ENCODE measurements at regions not wholly inside any gene's neighbourhood (a gene's known extent, or its start where the extent isn't known, plus 50 kb on each side); places are given as distances from the start of the nearest gene placed in this dataset.
"Not testable (repeated sequence)": the region's sequence is repeated elsewhere in the genome, so short reads cannot be mapped to it uniquely, and the experiment has no call there.

- no peak for DNase-seq
Observed at GRCh38 chr7:17020250-17020649, 138.5 kb upstream of the AGR3 start.

DNA sequence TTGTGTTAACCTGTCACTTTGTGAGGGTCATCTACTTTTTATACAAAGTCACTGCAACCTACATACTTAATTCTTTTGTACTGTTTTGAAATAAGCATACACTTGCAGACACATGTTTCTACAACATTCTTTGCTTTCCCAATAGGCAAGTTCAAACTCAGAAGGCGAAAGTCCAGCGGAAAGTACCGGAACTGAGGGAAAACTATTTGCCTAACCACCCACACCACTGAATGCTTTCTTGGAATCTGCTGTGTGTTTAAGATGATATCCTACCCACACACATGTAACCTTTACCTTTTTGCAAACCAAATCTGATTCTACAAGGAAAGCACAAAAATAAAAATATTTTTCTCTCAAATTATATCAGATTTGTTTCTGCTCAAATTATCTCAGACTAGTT lies 139.4 kb upstream of the AGR3 start:
- no peak for DNase-seq

- DNase-seq = peak in 1 of 5 donors; percentile 58
Observed at GRCh38 chr7:17022920-17023319, 141.1 kb upstream of the AGR3 start.

DNA sequence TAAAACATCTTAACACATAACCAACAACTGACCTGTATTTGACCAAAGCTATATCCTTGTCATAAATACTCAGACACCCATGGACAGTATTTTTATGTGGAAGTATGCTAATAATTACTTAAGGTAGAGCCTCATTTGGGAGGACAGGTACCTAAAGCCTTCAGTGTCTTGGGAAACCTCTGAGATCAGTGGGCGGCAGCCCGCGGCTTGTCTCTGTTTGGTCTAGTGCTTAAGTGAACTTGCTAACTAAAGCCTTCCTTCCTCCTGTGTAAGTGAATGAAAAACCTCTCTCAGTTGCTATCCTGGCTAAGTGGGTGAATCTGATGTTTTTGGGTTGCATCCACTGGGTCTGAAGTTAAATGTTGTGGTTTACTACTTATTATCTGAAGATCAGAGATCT lies 144.5 kb upstream of the AGR3 start:
- DNase-seq = no peak

DNA sequence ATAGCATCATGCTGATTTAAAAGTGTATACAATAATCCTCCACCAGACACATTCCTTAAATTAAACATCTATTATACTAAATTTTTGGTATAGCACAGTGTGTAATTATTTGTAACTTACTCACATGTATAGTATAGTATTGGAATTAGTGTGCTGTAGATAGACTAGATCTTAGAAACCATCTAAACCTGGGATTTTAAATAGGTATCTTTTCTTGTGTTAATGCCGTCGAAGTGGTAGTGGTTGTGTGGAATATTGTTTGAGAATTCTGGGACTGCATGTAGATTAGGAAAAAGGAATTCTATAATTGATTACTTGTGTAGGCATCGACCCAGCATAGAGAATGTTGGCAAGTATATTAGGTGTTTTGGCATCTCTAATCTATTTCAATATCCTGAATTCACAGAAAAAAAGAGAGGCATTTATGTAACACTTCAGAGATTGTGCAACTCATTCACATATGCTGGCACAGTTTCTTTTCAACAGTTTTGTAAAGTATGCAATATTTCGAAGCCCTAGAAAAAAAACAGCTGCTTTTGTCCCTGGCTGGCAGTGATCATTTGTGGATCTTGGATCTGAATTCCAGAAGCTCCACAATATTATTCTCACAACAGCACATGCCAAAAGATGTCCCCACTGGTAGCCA lies 145.5 kb upstream of the AGR3 start:
- no peak for DNase-seq

DNA sequence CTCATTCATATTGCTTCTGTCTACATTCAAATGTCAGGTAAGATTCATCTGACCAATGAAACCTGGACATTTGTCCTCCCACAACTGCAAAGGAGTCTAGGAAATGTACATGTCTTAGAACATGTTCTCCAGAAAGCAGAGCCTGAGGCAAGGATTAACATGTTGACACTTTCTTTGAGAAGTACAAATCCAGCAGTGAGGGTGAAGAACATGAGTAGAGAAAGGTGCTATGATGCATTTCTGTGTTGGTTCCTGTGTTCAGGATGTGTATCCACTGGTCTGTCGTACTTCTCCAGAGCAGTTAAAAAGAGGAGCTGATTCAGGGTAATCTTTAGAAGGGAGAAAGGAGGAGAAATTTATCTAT lies 146.0 kb upstream of the AGR3 start:
- DNase-seq = no peak

DNA sequence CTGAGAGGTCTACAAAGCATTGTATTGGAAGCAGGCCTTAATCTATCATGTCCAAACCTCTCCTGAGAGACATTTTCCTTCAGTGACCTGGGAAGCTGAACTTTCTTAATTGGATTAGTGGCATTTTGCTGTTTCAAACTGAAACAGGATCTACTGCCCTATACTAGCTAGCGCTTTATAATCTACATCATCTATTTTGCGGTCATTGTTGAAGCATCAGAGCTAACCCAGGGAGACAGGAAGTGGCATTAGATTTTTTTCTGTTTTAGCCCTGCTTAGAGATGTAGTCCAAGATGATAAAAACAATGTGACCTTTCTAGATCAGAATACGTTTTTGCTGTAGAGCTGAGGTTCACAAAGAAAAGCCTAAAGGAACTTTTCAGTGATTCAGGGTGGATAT lies 147.4 kb upstream of the AGR3 start:
- DNase-seq = peak in 1 of 5 donors; percentile 53

DNA sequence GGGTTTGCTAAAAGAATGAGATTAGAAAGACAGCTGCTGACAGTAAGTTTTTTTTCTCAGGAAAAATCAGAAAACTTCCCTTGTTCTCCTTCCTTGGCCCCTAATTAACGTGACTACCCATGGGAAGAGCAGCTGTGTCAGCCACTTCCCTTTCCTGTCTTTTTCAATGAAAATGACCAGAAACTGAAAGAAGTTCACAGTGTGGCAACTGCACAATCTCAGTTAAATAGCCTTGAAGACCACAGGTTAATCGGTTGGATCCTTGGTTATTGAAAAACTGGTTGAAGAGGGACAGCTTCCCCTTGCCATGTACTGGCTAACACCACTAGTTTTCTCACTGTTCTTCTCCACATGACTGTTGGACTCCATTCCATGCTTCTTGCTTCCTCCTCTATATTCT lies 148.8 kb upstream of the AGR3 start:
- peak in 1 of 5 donors; percentile 48 for DNase-seq

- DNase-seq = peak in 1 of 5 donors; percentile 76
Observed at GRCh38 chr7:17031906-17032551, 150.2 kb upstream of the AGR3 start.

GRCh38 chr7:17033245-17033644 lies 151.5 kb upstream of the AGR3 start:
- no peak for DNase-seq

DNA sequence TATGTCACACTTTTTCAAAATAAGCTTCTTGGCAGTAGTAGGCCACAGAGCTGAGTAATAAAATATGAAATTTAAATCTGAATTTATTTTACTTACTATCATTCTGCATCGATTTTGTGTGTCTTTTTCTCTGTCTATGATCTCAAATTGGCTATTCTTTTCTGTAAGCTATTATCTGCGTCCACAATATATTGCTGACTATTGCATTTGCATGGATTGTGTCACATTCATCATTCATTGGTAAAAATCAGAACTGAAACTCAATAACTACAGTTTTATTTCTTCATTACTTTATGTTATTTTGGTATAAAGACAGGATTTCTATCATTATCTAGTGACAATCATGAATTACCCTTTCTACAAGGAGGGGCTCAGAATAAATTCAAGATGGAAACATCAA lies 154.8 kb upstream of the AGR3 start:
- DNase-seq = no peak

DNA sequence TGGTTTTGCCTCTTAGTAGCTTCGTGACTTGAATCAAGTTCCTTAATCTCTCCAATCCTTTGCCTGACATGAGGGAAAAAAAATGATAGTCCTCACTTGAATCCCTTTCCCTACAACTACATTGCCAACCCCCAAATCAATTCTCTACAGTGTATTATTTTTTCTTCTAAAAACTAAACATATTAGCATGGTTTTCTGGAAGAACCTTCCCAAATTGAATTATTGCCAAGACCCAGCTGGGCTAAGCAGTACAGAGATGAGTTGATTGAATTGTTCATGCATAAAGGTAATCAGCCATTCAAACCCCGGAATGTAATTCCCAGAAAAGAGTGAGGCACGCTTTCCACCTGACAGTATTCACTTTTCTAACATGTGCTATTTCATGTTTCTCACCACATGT lies 155.6 kb upstream of the AGR3 start:
- DNase-seq = no peak

GRCh38 chr7:17038160-17038782 lies 156.5 kb upstream of the AGR3 start:
- no peak for DNase-seq

DNA sequence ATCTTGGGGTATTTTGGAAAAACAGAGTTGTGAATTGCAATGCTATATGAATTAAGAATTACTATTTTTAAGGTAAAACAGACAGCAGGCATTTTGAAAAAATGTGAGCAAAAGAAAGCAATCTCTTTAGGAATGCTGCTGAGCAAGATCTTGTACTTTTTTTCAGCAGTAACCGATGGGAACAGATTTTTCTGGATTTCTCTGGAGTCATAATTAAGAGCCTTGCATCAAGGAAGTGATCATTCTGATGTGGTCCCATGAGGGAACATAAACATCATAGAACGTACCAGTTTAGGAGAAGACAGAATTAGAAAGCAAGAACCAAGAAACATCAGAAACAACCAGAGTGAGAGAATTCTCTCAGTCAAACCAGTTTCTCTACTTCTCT lies 157.0 kb upstream of the AGR3 start:
- DNase-seq = no peak

DNA sequence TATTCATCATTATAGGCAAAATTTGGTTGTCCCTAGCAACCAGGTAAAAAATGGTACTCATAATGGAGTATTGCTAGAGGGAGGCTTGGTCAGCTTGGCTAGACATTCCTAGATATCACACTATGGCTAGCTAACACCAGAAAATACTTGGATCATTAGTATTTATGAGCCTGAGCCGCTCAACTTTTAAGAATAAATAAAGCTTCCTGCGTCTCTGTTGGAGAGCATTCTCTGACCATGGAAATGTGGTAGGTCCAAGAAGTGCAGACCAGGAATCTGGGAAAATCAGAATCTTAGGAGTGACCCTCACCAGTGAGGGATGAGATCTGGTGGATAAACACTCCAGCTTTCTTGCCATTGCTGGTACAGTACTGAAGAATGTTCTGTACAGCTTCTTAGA lies 157.6 kb upstream of the AGR3 start:
- DNase-seq = no peak

- DNase-seq = no peak
Observed at GRCh38 chr7:17040716-17041115, 158.9 kb upstream of the AGR3 start.

- peak in 1 of 5 donors; percentile 76 for DNase-seq
Observed at GRCh38 chr7:17041324-17041723, 159.5 kb upstream of the AGR3 start.

GRCh38 chr7:17042211-17042610 lies 160.4 kb upstream of the AGR3 start:
- DNase-seq = no peak

- DNase-seq = no peak
Observed at GRCh38 chr7:17043012-17043877, 161.5 kb upstream of the AGR3 start.

DNA sequence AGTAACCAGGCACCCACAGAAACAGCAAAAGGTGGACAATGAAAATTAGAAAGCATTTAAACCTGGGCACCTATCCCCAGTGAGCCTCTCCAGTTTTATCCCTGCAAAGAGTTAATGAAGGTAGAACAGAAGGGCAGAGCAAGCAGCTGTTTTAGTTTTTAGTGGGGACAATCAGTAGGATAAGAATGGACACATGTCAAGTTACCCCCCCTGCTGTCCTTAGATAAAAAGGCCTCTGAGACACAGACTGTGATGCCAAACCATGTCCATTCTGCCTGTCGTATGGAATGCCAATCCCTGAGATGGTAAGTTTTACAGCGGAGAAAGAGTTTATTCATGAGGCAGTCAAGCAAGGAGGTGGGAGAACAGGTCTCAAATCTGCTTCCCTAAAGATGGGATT lies 162.6 kb upstream of the AGR3 start:
- no peak for DNase-seq

- DNase-seq = peak in 1 of 5 donors; percentile 24
Observed at GRCh38 chr7:17044861-17045260, 163.1 kb upstream of the AGR3 start.

GRCh38 chr7:17046259-17046658 lies 164.5 kb upstream of the AGR3 start:
- no peak for DNase-seq

DNA sequence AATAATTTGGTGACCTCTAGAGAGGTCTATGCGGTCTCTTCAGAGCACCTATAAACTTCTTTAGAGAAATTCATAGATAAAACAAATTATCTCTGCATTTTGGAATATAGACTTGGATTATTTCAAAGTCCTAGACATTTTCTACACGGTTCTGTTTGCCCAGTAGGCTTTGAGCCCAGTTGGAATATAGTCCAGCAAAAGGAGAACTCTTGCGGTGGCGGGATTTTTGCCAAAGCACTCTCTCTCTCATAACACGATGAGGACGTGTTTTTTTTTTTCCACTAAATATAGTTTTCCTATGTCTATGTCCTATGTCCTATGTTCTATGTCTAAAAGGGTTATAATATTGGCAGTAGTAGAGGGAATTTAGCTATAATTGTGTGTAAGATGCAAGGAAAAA lies 164.9 kb upstream of the AGR3 start:
- no peak for DNase-seq

DNA sequence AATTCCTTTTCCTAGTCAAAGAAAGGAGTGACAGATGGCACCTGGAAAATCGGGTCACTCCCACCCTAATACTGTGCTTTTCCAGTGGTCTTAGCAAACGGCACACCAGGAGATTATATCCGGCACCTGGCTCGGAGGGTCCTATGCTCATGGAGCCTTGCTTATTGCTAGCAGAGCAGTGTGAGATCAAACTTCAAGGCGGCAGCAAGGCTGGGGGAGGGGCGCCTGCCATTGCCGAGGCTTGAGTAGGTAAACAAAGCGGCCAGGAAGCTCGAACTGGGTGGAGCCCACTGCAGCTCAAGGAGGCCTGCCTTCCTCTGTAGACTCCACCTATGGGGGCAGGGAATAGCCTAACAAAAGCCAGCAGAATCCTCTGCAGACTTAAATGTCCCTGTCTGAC lies 171.4 kb upstream of the AGR3 start:
- DNase-seq = not testable (repeated sequence)

All from T-helper 1 cell (primary cell).